ENCODE measurements at regions not wholly inside any gene's neighbourhood (a gene's known extent, or its start where the extent isn't known, plus 50 kb on each side); places are given as distances from the start of the nearest gene placed in this dataset.
"Not testable (repeated sequence)": the region's sequence is repeated elsewhere in the genome, so short reads cannot be mapped to it uniquely, and the experiment has no call there.

DNA sequence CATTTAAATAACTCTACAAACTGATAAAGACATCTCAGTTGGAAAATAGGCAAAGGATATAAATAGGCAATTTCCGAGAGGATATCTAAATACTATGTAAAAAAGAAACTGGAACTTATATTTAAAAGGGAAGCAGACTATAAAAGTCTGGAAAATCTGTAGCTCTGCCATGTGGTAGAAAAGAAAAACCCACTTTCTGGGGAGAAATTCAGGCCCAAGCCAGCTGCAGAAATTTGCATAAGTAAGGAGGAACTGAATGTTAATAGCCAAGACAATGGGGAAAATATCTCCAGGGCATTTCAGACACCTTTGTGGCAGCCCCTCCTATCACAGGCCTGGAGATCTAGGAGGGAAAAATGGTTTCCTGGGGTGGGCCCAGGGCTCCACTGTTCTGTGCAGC, 97.8 kb upstream of the ZBED5 start:
- H3K4me3 ChIP-seq (ENCODE audit: low read length), result no peak overlapping the region
- no peak for TF ChIP-seq CTCF (conservative IDR thresholded peaks at IDR 0.05; ENCODE audit: low read depth, low read length)
- no peak for DNase-seq (ENCODE audit: low read depth)

DNA sequence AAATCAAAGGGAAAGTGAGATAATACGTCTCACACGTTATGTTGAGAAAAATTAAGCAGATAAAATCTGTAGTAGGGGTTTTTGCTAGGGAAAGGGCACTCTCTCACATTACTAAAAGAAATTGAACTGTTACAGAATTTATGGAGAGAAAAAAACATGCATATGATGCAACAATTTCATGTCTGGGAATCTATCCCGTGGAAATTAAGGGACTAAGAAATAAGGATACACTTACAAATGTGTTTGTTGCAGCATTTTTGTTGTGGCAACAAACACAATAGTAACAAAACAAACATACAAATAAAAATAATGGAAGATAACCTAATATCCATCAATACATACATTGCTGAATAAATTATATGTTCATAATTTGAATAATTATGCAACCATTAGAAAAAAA, 96.3 kb upstream of the ZBED5 start:
- no peak for DNase-seq (ENCODE audit: low read depth)
- TF ChIP-seq CTCF (conservative IDR thresholded peaks at IDR 0.05; ENCODE audit: low read depth, low read length), result no peak
- H3K4me3 ChIP-seq (ENCODE audit: low read length), result no peak overlapping the region

DNA sequence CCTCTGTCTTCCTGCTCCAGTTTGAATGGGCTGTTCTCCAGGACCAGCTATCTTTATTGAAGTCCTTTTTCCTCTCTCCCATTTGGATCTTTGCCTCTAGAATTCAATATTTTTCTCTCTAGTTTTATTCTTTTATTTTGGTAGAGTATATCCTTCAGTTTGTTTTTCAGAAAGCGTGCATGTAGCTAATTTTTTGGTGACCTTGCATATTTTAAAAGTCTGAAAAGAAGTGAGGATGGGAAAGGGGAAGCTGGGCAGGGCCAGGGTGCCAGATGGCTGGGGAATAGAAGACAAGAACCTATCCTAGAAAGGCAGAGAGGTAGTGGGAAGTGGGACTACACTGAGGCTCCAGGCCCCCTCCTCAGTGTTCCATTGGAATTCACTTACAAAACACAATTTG, 95.0 kb upstream of the ZBED5 start:
- TF ChIP-seq CTCF (conservative IDR thresholded peaks at IDR 0.05; ENCODE audit: low read depth, low read length), result no peak
- no peak for DNase-seq (ENCODE audit: low read depth)
- H3K4me3 ChIP-seq (ENCODE audit: low read length), result no peak overlapping the region

DNA sequence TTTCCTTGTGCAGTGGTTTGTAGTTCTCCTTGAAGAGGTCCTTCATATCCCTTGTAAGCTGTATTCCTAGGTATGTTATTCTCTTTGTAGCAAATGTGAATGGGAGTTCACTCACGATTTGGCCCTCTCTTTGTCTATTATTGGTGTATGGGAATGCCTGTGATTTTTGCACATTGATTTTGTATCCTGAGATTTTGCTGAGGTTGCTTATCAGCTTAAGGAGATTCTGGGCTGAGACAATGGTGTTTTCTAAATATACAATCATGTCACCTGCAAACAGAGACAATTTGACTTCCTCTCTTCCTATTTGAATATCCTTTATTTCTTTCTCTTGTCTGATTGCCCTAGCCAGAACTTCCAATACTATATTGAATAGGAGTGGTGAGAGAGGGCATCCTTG, 90.1 kb upstream of the ZBED5 start:
- not testable (repeated sequence) for DNase-seq (ENCODE audit: low read depth); H3K4me3 ChIP-seq (ENCODE audit: low read length)

DNA sequence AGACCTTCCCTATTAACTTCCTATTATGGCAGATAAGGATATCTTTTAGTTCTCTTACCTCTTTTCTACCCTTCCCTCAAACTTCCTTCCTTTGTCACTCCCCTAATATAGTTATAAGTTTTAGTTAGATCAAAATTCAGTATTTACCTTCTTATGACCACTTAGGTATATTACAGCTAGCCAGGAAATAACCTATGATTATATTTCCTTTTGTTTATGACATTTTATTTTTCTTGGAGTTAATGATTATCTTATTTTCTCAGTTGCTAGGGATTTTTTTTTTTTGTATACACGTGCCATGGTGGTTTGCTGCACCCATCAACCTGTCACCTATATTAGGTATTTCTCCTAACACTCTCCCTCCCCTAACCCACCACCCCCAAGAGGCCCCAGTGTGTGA, 88.2 kb upstream of the ZBED5 start:
- no peak for DNase-seq (ENCODE audit: low read depth)
- TF ChIP-seq CTCF (conservative IDR thresholded peaks at IDR 0.05; ENCODE audit: low read depth, low read length), result no peak
- H3K4me3 ChIP-seq (ENCODE audit: low read length), result no peak overlapping the region

GRCh38 chr11:10945196-10945595, 87.3 kb upstream of the ZBED5 start:
- no peak overlapping the region for H3K4me3 ChIP-seq (ENCODE audit: low read length)
- no peak for TF ChIP-seq CTCF (conservative IDR thresholded peaks at IDR 0.05; ENCODE audit: low read depth, low read length)
- no peak for DNase-seq (ENCODE audit: low read depth)

DNA sequence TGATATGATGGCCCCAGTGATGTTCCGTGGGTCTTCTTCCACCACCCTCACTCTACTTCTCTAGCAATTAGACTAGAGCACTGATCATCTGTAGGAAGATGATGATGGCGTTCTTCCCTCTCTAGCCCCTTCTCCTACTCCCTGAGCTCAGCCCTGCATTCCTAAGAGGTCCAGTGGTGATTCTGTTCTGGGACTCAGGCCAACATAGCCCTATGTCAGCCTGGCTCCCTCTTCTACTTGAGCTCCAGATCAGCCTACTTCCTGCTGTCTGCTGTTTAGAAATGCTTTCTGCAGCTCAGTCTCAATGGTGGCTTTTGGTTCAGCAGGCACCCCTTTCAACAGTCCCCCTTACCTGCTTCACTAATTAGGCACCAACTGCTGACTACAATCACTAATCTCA, 86.1 kb upstream of the ZBED5 start:
- DNase-seq (ENCODE audit: low read depth), result no peak
- no peak for TF ChIP-seq CTCF (conservative IDR thresholded peaks at IDR 0.05; ENCODE audit: low read depth, low read length)
- H3K4me3 ChIP-seq (ENCODE audit: low read length), result no peak overlapping the region

DNA sequence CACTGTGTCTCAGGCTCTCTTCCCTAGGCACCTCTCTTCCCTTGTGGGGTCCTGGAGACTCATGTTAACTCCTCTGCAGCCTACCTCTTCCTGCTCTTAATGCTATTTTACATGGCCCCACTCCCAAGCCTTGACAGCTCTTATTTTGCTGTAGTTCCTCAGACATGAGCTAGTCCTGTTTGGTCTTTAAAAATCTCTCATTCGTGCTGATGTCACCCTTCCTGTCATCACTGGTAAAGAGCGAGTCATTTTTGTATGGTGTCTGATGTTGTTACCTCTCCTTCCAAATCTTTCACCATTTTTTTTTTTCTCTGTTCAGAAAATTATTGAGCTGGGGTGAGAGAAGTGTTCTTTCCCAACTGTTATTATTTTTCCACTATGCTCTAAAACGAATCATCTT, 84.8 kb upstream of the ZBED5 start:
- no peak for TF ChIP-seq CTCF (conservative IDR thresholded peaks at IDR 0.05; ENCODE audit: low read depth, low read length)
- no peak overlapping the region for H3K4me3 ChIP-seq (ENCODE audit: low read length)
- DNase-seq (ENCODE audit: low read depth), result no peak
